GM23338 (cell line): ENCODE measurements at regions not wholly inside any gene's neighbourhood (a gene's known extent, or its start where the extent isn't known, plus 50 kb on each side); places are given as distances from the start of the nearest gene placed in this dataset.

Experiments used
- ATAC-seq: fragments of 200-7000 bp; cut with Tn5 transposase; 3 replicates; pipeline ENCODE4 v1.9.1; 2020
- DNase-seq: peaks from one replicate; pipeline ENCODE4 v3.0.0-alpha.2; 2015; ENCODE audit warnings: low spot score
- H2AFZ ChIP-seq: fragments of 200-600 bp; sonication (generic); 2 replicates; pipeline ENCODE4 v1.8.0; 2016; ENCODE audit warnings: antibody characterized with exemption, mild to moderate bottlenecking, moderate library complexity
- H3F3A ChIP-seq: fragments of 200-600 bp; sonication (generic); replicated peaks from 2 replicates; pipeline ENCODE4 v1.8.0; 2017; ENCODE audit warnings: antibody characterized with exemption, mixed run types, low read depth
- H3K27ac ChIP-seq: fragments of 200-600 bp; sonication (generic); 2 replicates; pipeline ENCODE4 v1.6.1; 2016; ENCODE audit warnings: low read depth
- H3K27me3 ChIP-seq: fragments of 200-600 bp; sonication (generic); 2 replicates; pipeline ENCODE4 v1.8.0; 2016; ENCODE audit warnings: mild to moderate bottlenecking, mixed run types, moderate library complexity; ENCODE audit not compliant: insufficient read depth
- H3K36me3 ChIP-seq: fragments of 200-600 bp; sonication (generic); 2 replicates; pipeline ENCODE4 v1.8.0; 2016; ENCODE audit warnings: mild to moderate bottlenecking; ENCODE audit not compliant: insufficient read depth
- H3K4me1 ChIP-seq: fragments of 200-600 bp; sonication (generic); 2 replicates; pipeline ENCODE4 v1.8.0; 2016; ENCODE audit warnings: mild to moderate bottlenecking, moderate library complexity; ENCODE audit not compliant: insufficient read depth
- H3K4me2 ChIP-seq: fragments of 200-600 bp; sonication (generic); 2 replicates; pipeline ENCODE4 v1.7.1; 2017; ENCODE audit warnings: mixed run types
- H3K4me3 ChIP-seq: fragments of 200-600 bp; sonication (generic); 2 replicates; pipeline ENCODE4 v1.6.1; 2016; ENCODE audit warnings: mixed run types
- H3K79me2 ChIP-seq: fragments of 200-600 bp; sonication (generic); replicated peaks from 2 replicates; pipeline ENCODE4 v1.8.0; 2017; ENCODE audit warnings: mild to moderate bottlenecking; ENCODE audit not compliant: insufficient read depth
- H3K9me2 ChIP-seq: fragments of 200-600 bp; sonication (generic); 2 replicates; pipeline ENCODE4 v1.8.0; 2017; ENCODE audit not compliant: insufficient read depth
- H4K20me1 ChIP-seq: fragments of 200-600 bp; sonication (generic); replicated peaks from 2 replicates; pipeline ENCODE4 v1.8.0; 2017; ENCODE audit warnings: mild to moderate bottlenecking; ENCODE audit not compliant: insufficient read depth
- H3K27ac Mint-ChIP-seq: 2 replicates; pipeline ENCODE4 v1.8.0; 2020; ENCODE audit warnings: inconsistent platforms, mild to moderate bottlenecking, moderate library complexity, mixed read lengths
- H3K27me3 Mint-ChIP-seq: 3 replicates; pipeline ENCODE4 v1.8.0; 2022; ENCODE audit warnings: low read depth, mild to moderate bottlenecking, moderate library complexity, mixed read lengths, inconsistent platforms; ENCODE audit not compliant: insufficient read depth, poor library complexity
- H3K36me3 Mint-ChIP-seq: 3 replicates; pipeline ENCODE4 v1.8.0; 2021; ENCODE audit warnings: low read depth, mild to moderate bottlenecking, inconsistent platforms, moderate library complexity, mixed read lengths
- H3K4me1 Mint-ChIP-seq: 3 replicates; pipeline ENCODE4 v1.8.0; 2020; ENCODE audit warnings: mild to moderate bottlenecking, inconsistent platforms, mixed read lengths
- H3K4me3 Mint-ChIP-seq: 3 replicates; pipeline ENCODE4 v1.8.0; 2021; ENCODE audit warnings: moderate library complexity, mild to moderate bottlenecking, inconsistent platforms, mixed read lengths
- H3K9me3 Mint-ChIP-seq: 3 replicates; pipeline ENCODE4 v1.8.0; 2020; ENCODE audit warnings: moderate library complexity, mild to moderate bottlenecking, inconsistent platforms, mixed read lengths
- EZH2 ChIP-seq: fragments of 200-600 bp; sonication (generic); IDR thresholded peaks from one replicate; pipeline ENCODE4 v1.8.0; 2017; ENCODE audit warnings: antibody characterized with exemption, mild to moderate bottlenecking, low read depth; ENCODE audit not compliant: unreplicated experiment
- ZNF462 ChIP-seq: fragments of 250-450 bp; sonication (Bioruptor Pico); IDR thresholded peaks from 2 replicates; pipeline ENCODE4 v1.5.0; 2020; ENCODE audit warnings: mild to moderate bottlenecking, moderate library complexity

- no peaks in the 10 kb centered on the region for H3K4me1 ChIP-seq
- Mint-ChIP-seq H3K36me3 (no peaks in the 10 kb centered on the region), H3K4me1 (no peaks in the 10 kb centered on the region), H3K9me3 (no peaks in the 10 kb centered on the region; the same call in 2 of the 3 replicates), H3K27me3 (no peaks in the 10 kb centered on the region), H3K27ac (no peak overlapping the region), H3K4me3 (no peak overlapping the region)
- no peaks in the 10 kb centered on the region for H3K27me3 ChIP-seq
- no peaks in the 10 kb centered on the region for H4K20me1 ChIP-seq
- ATAC-seq (no peak), DNase-seq (no peak)
- no peaks in the 10 kb centered on the region for H3K36me3 ChIP-seq
- H3K79me2 ChIP-seq: no peaks in the 10 kb centered on the region
- peaks cover 16% of the 10 kb centered on the region; the same call in 1 of the 2 replicates for H3K9me2 ChIP-seq
- no peak overlapping the region for H2AFZ ChIP-seq
- no peak overlapping the region for H3K4me3 ChIP-seq
- H3K27ac ChIP-seq: no peak overlapping the region
- no peaks in the 10 kb centered on the region for H3F3A ChIP-seq
- no peak for TF ChIP-seq EZH2
- H3K4me2 ChIP-seq: no peak overlapping the region
Observed at GRCh38 chr9:31519826-31520225, 864.6 kb upstream of the ACO1 start.

- no peaks in the 10 kb centered on the region for H3K36me3 Mint-ChIP-seq
- Histone ChIP-seq H3K36me3 (no peaks in the 10 kb centered on the region), H4K20me1 (no peaks in the 10 kb centered on the region), H2AFZ (0 out of 2 replicates have a peak overlapping the region, but pooled peaks have one; percentile 11), H3K27me3 (no peaks in the 10 kb centered on the region), H3K9me2 (peaks cover 16% of the 10 kb centered on the region; the same call in 1 of the 2 replicates), H3K27ac (no peak overlapping the region), H3K79me2 (no peaks in the 10 kb centered on the region), H3K4me3 (no peak overlapping the region), H3K4me2 (no peak overlapping the region), H3F3A (no peaks in the 10 kb centered on the region), H3K4me1 (no peaks in the 10 kb centered on the region)
- DNase-seq: no peak
- H3K4me1 Mint-ChIP-seq: no peaks in the 10 kb centered on the region
- no peaks in the 10 kb centered on the region for H3K27me3 Mint-ChIP-seq
- H3K27ac Mint-ChIP-seq: no peak overlapping the region
- no peaks in the 10 kb centered on the region; the same call in 2 of the 3 replicates for H3K9me3 Mint-ChIP-seq
- ATAC-seq: no peak
- H3K4me3 Mint-ChIP-seq: no peak overlapping the region
- TF ChIP-seq ZNF462 (CRISPR knock-in tag): no peak
Observed at GRCh38 chr9:31520301-31521085, 864.0 kb upstream of the ACO1 start.
